GM23338 (cell line): ENCODE measurements at regions not wholly inside any gene's neighbourhood (a gene's known extent, or its start where the extent isn't known, plus 50 kb on each side); places are given as distances from the start of the nearest gene placed in this dataset.
A peak's percentile ranks its signal among the peaks of the same experiment; 100 is the strongest.

Source experiments
- ATAC-seq: fragments of 200-7000 bp; cut with Tn5 transposase; 3 replicates; pipeline ENCODE4 v1.9.1; 2020
- DNase-seq: peaks from one replicate; pipeline ENCODE4 v3.0.0-alpha.2; 2015; ENCODE audit warnings: low spot score
- H2AFZ ChIP-seq: fragments of 200-600 bp; sonication (generic); 2 replicates; pipeline ENCODE4 v1.8.0; 2016; ENCODE audit warnings: antibody characterized with exemption, mild to moderate bottlenecking, moderate library complexity
- H3F3A ChIP-seq: fragments of 200-600 bp; sonication (generic); replicated peaks from 2 replicates; pipeline ENCODE4 v1.8.0; 2017; ENCODE audit warnings: antibody characterized with exemption, mixed run types, low read depth
- H3K27ac ChIP-seq: fragments of 200-600 bp; sonication (generic); 2 replicates; pipeline ENCODE4 v1.6.1; 2016; ENCODE audit warnings: low read depth
- H3K27me3 ChIP-seq: fragments of 200-600 bp; sonication (generic); 2 replicates; pipeline ENCODE4 v1.8.0; 2016; ENCODE audit warnings: mild to moderate bottlenecking, mixed run types, moderate library complexity; ENCODE audit not compliant: insufficient read depth
- H3K36me3 ChIP-seq: fragments of 200-600 bp; sonication (generic); 2 replicates; pipeline ENCODE4 v1.8.0; 2016; ENCODE audit warnings: mild to moderate bottlenecking; ENCODE audit not compliant: insufficient read depth
- H3K4me1 ChIP-seq: fragments of 200-600 bp; sonication (generic); 2 replicates; pipeline ENCODE4 v1.8.0; 2016; ENCODE audit warnings: mild to moderate bottlenecking, moderate library complexity; ENCODE audit not compliant: insufficient read depth
- H3K4me2 ChIP-seq: fragments of 200-600 bp; sonication (generic); 2 replicates; pipeline ENCODE4 v1.7.1; 2017; ENCODE audit warnings: mixed run types
- H3K4me3 ChIP-seq: fragments of 200-600 bp; sonication (generic); 2 replicates; pipeline ENCODE4 v1.6.1; 2016; ENCODE audit warnings: mixed run types
- H3K79me2 ChIP-seq: fragments of 200-600 bp; sonication (generic); replicated peaks from 2 replicates; pipeline ENCODE4 v1.8.0; 2017; ENCODE audit warnings: mild to moderate bottlenecking; ENCODE audit not compliant: insufficient read depth
- H3K9me2 ChIP-seq: fragments of 200-600 bp; sonication (generic); 2 replicates; pipeline ENCODE4 v1.8.0; 2017; ENCODE audit not compliant: insufficient read depth
- H4K20me1 ChIP-seq: fragments of 200-600 bp; sonication (generic); replicated peaks from 2 replicates; pipeline ENCODE4 v1.8.0; 2017; ENCODE audit warnings: mild to moderate bottlenecking; ENCODE audit not compliant: insufficient read depth
- H3K27ac Mint-ChIP-seq: 2 replicates; pipeline ENCODE4 v1.8.0; 2020; ENCODE audit warnings: inconsistent platforms, mild to moderate bottlenecking, moderate library complexity, mixed read lengths
- H3K27me3 Mint-ChIP-seq: 3 replicates; pipeline ENCODE4 v1.8.0; 2022; ENCODE audit warnings: low read depth, mild to moderate bottlenecking, moderate library complexity, mixed read lengths, inconsistent platforms; ENCODE audit not compliant: insufficient read depth, poor library complexity
- H3K36me3 Mint-ChIP-seq: 3 replicates; pipeline ENCODE4 v1.8.0; 2021; ENCODE audit warnings: low read depth, mild to moderate bottlenecking, inconsistent platforms, moderate library complexity, mixed read lengths
- H3K4me1 Mint-ChIP-seq: 3 replicates; pipeline ENCODE4 v1.8.0; 2020; ENCODE audit warnings: mild to moderate bottlenecking, inconsistent platforms, mixed read lengths
- H3K4me3 Mint-ChIP-seq: 3 replicates; pipeline ENCODE4 v1.8.0; 2021; ENCODE audit warnings: moderate library complexity, mild to moderate bottlenecking, inconsistent platforms, mixed read lengths
- H3K9me3 Mint-ChIP-seq: 3 replicates; pipeline ENCODE4 v1.8.0; 2020; ENCODE audit warnings: moderate library complexity, mild to moderate bottlenecking, inconsistent platforms, mixed read lengths
- CREB1 ChIP-seq: fragments of 250-450 bp; sonication (Bioruptor Pico); IDR thresholded peaks from 2 replicates; pipeline ENCODE4 v1.5.0; 2020; ENCODE audit warnings: low read depth, mild to moderate bottlenecking, moderate library complexity
- CTCF ChIP-seq, 2 experiments: fragments of 200-600 bp in 1 of 2; sonication (generic) in 1 of 2; conservative IDR thresholded peaks; 2 replicates each; pipeline versions ENCODE4 v1.5.1 to v1.6.1; 2016 to 2017; ENCODE audit warnings: antibody characterized with exemption in 2 of 2, low read depth in 2 of 2, mild to moderate bottlenecking in 2 of 2, moderate library complexity in 1 of 2
- EZH2 ChIP-seq: fragments of 200-600 bp; sonication (generic); IDR thresholded peaks from one replicate; pipeline ENCODE4 v1.8.0; 2017; ENCODE audit warnings: antibody characterized with exemption, mild to moderate bottlenecking, low read depth; ENCODE audit not compliant: unreplicated experiment
- EZH2phosphoT487 ChIP-seq: fragments of 200-600 bp; sonication (generic); IDR thresholded peaks from one replicate; pipeline ENCODE4 v1.8.1; 2018; ENCODE audit warnings: antibody characterized with exemption; ENCODE audit not compliant: unreplicated experiment
- NANOG ChIP-seq: IDR thresholded peaks from 2 replicates; pipeline ENCODE4 v1.6.1; 2016; ENCODE audit warnings: antibody characterized with exemption, borderline replicate concordance
- POLR2AphosphoS5 ChIP-seq: IDR thresholded peaks from 2 replicates; pipeline ENCODE4 v1.6.1; 2016; ENCODE audit warnings: antibody characterized with exemption, low read depth
- REST ChIP-seq: IDR thresholded peaks from one replicate; pipeline ENCODE4 v1.6.1; 2018; ENCODE audit warnings: antibody characterized with exemption; ENCODE audit not compliant: unreplicated experiment
- STAT1 ChIP-seq: IDR thresholded peaks from one replicate; pipeline ENCODE4 v1.6.1; 2016; ENCODE audit warnings: antibody characterized with exemption; ENCODE audit not compliant: unreplicated experiment
- ZNF114 ChIP-seq: fragments of 250-450 bp; sonication (Bioruptor Pico); IDR thresholded peaks from 2 replicates; pipeline ENCODE4 v1.5.0; 2020; ENCODE audit warnings: mild to moderate bottlenecking, moderate library complexity
- ZNF462 ChIP-seq: fragments of 250-450 bp; sonication (Bioruptor Pico); IDR thresholded peaks from 2 replicates; pipeline ENCODE4 v1.5.0; 2020; ENCODE audit warnings: mild to moderate bottlenecking, moderate library complexity

GRCh38 chr4:174088795-174089194, 194.7 kb downstream of the FBXO8 start (continued):
- TF ChIP-seq ZNF462 (CRISPR knock-in tag) = no peak
- TF ChIP-seq STAT1 = no peak
- no peak for TF ChIP-seq EZH2

- DNase-seq = no peak
- Mint-ChIP-seq H3K9me3 (no peaks in the 10 kb centered on the region), H3K27ac (no peak overlapping the region), H3K4me1 (no peaks in the 10 kb centered on the region), H3K36me3 (no peaks in the 10 kb centered on the region), H3K27me3 (no peaks in the 10 kb centered on the region), H3K4me3 (no peak overlapping the region)
- Histone ChIP-seq H3K4me1 (no peaks in the 10 kb centered on the region), H3F3A (no peaks in the 10 kb centered on the region), H3K27me3 (no peaks in the 10 kb centered on the region), H3K79me2 (no peaks in the 10 kb centered on the region), H3K27ac (no peak overlapping the region), H2AFZ (0 out of 2 replicates have a peak overlapping the region, but pooled peaks have one; percentile 23), H4K20me1 (no peaks in the 10 kb centered on the region), H3K36me3 (no peaks in the 10 kb centered on the region), H3K9me2 (no peaks in the 10 kb centered on the region), H3K4me2 (no peak overlapping the region), H3K4me3 (no peak overlapping the region)
- no peak for ATAC-seq
- TF ChIP-seq POLR2AphosphoS5 (no peak), NANOG (no peak), REST (no peak), EZH2 (no peak), CREB1 (CRISPR knock-in tag) (no peak), ZNF114 (CRISPR knock-in tag) (no peak), CTCF (conservative IDR thresholded peaks at IDR 0.05; ENCODE audit: low read depth in 2 of 2) (no peak), EZH2phosphoT487 (no peak)
Observed at GRCh38 chr4:174086829-174087799, 196.4 kb downstream of the FBXO8 start.
